ENCODE measurements at regions not wholly inside any gene's neighbourhood (a gene's known extent, or its start where the extent isn't known, plus 50 kb on each side); places are given as distances from the start of the nearest gene placed in this dataset.

DNA sequence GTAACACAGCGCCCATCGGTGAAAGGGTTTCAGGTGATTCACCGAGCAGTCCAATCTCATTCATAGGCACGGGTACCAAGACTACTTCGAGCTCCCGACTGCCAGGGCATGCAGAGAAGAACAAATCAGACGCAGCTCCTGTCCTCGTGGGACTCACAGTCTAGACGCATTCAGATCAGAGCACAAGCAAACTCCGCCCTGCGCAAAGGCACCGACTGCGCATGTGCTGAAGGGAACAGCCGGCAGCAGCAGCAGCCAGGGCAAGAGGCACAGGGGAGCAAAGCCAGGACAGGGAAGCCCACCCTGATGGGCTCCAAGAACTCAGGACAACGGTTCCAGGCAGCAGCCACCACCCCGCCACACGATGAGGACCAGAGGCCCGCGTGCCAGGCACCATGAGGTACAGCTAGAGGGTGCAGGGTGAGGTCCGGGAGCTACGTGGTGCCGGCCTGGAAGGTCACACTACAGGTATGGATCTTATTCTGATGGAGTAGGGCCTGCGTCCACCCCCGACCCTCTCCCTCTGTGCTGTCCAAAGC lies 315.7 kb downstream of the FOXL1 start:
- DNase-seq, result no peak

DNA sequence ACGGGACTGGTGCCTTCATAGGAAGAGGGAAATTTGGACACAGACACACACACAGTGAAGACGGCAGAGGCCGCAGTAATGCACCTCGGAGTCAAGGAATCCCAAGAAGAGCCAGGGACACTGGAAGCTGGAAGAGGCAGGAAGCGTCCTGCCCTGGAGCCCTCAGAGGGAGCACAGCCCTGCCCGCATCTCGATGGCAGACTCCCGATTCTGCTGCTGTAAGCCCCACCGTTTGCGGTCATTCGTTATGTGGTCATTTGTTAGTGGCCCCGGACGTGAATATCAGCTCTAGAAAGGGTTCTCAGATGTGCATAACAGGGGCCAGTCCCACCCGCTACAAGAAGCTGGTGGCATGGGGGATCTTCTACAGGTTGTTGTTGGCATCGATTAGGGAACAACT lies 316.6 kb downstream of the FOXL1 start:
- no peak for DNase-seq

DNA sequence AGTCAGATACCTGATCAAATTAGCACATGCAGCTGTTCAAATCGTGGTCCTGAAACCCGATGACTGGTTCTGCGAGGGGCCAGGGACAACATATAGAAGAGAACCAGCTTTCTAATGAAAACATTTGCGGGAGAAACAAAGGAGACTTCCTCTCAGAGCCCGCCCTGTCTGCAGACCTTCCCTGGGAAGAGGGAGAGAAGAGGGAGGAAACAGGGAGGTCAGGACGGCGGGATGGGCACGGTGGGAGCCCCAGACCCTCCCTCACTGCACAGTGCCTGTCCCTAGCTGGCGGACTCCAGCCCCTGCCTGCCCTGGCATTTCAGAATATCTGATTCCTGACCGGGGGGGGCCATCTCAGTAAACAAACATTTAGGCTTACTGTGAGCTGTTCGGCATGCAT lies 317.3 kb downstream of the FOXL1 start:
- DNase-seq, result no peak

DNA sequence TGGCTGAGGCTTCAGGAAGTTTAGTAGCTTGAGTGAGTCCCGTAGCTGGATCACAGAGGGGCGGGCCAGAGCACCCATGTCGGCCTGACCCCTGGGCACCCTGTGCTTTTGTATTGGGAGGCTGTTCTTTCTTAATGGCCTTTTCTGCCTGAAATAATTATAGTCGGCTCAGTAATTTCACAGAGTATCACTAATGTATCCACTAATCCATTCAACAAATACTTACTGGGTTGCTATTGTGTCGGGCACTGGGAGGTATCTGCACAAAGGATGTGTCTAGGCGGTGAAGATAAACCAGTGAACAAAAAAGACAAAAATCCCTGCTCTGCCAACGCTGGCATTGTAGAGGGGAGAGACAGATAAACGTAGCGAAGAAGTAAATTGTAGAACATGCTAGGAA lies 318.6 kb downstream of the FOXL1 start:
- DNase-seq, result no peak

DNA sequence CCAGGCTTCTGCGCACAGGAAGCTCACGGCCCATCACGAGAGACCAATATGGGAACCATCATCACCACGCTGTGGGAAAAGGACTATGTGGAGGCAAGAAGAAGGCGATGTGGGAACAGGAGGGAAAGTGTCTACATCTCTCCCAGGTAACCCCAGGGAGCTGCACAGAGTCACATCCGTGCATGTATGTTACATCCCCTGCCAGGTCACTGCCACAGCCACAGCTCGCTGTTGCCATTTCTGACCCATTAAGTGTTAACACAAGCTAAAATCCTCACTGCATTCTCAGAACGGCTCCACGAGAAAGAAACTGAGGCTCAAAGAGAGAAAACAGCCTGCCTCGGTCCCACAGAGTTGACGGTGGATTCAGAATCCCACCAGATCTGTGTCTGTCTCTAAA lies 319.1 kb downstream of the FOXL1 start:
- DNase-seq, result no peak

DNA sequence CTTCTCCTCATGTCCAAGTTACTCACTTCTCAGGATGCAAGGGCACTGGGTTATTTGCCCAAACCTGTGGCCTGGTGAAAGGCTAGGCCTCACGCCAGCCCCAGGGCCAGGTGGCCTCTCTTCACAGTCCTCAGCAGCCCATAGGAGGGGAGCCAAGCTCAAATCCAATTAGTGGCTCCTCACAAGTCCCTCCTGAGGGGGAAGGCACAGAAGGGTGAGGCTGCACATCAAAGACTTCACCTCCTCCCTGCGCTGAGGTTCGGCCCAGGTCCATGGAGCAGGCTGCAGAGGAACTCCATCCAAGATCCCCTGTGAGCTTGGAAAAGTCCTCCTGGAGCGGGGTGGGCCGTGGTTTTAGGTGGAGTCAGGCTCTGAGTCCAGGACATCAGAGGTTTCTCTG lies 320.0 kb downstream of the FOXL1 start:
- DNase-seq, result no peak

DNA sequence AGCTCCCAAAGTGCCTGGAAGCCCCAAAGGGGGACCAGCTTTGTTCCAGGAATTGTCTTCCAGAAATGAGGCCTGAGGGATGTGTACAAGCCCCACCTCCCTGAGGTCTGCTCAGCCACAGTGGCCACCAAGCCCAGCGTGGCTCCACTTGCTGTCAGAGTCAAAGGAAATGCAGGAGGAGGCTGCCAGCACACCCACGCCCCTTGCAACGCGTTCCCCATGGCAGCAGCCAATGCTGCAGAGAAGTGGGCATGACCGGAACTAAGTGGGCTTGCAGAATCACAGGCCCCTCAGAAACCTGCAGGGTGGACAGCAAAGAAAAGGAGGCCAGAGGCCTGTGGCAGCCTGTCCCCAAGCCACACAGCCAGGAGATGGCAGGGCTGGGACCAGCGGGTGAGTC lies 320.8 kb downstream of the FOXL1 start:
- DNase-seq, result no peak

DNA sequence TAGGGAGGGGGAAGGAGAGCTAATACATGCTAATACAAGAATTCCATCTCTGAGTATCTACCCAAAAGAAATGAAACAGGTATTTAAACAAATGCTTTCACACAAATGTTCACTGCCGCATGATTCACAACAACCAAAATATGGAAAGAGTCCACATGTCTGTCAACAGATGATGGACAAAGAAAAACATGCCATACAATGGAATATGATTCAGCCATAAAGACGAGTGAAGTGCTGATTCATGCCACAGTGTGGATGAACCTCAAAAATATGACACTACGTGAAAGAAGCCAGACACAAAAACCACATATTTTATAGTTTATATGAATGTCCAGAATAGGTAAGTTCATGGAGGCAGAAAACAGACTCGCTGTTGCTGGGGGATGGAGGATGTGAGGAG lies 321.4 kb downstream of the FOXL1 start:
- DNase-seq, result no peak

DNA sequence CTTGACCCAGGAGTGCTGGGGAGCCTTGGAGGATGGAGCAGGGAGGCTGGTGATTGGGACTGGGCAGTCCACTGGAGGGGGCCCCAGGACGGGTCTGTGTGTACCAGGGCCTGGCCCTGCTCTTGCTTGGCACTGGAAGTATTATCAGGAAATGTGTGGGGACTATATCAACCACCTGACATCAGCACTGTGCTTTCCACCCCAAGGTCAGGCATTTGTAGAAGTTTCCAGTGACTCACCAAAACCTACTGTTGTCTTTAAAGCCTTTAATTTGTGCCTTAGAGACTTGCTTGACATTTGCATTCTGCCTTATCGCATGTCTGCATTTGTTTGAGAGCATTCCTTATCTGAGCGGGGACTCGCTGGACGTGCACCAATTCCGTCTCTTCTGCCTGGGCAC lies 323.1 kb downstream of the FOXL1 start:
- DNase-seq, result no peak

DNA sequence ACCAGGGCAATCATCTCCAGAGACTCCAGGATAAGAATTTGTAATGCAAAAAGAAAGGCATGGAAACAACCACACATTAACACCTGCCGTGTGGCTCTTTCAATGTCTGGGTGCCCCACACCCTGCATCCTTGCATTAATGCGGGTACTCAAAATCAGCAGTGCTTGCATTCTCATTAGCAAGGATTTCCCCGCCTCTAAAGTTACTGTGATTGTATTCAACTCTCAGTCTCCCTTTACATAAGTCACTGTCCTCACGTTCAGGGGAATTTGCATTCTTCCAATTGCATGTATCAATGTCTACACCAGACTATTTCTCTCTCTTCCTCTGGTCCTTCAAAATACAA lies 324.3 kb downstream of the FOXL1 start:
- no peak for DNase-seq

DNA sequence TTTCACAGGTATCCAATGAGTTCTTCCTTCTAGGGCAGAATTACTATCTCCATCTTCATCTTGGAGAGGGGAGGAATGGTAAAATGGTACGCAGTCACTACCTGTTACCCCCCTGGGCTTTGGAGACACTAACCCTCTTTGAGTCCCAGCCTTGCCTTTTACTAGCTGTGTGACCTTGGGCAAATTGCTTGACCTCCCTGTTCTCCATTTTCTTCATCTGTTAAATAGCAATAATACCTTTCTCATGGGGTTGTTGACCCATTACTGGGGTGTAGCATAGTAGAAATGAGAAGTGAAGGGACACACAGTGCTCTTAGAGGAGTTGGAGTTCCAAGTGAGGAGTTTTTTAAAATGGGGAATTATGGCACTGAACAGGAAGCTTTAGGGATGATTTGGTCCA lies 324.7 kb downstream of the FOXL1 start:
- no peak for DNase-seq

DNA sequence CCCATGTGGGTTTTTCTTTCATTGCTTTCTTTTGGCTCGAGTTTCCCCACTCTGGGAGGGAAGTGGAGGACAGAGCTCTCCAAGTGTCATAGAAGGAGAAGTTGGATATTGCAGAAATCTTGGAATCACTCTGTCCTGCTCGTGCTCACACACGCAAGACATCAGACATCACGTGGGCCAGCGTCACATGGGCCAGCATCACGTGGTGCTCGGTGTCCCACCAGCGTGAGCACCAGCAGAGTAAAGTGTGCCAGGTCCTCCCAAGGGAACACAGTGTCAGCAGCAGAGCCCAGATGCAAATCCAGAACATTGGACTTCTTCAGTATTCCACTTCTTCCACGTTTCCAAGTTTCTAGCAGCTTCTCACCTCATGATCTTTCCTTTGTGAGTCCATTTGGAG lies 327.0 kb downstream of the FOXL1 start:
- DNase-seq, result no peak

DNA sequence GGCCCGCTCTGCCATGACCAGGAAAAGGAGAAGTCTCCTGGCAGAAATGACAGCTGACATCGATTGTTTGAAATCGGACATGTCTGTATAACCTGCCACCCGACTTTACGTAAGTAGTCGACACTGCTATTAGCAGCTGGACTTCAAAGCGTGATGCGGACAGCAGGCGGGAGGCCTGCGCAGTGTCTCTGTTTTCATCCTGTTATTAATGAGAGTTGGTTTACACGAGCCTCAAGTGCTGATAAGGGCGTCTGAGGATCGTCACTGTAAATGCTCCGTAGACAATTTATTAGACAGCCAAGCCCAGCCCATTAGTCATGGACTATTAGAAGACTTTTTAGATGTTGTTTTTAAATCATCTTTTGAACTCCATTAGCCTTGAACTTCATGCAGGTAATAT lies 328.3 kb downstream of the FOXL1 start:
- DNase-seq, result no peak

DNA sequence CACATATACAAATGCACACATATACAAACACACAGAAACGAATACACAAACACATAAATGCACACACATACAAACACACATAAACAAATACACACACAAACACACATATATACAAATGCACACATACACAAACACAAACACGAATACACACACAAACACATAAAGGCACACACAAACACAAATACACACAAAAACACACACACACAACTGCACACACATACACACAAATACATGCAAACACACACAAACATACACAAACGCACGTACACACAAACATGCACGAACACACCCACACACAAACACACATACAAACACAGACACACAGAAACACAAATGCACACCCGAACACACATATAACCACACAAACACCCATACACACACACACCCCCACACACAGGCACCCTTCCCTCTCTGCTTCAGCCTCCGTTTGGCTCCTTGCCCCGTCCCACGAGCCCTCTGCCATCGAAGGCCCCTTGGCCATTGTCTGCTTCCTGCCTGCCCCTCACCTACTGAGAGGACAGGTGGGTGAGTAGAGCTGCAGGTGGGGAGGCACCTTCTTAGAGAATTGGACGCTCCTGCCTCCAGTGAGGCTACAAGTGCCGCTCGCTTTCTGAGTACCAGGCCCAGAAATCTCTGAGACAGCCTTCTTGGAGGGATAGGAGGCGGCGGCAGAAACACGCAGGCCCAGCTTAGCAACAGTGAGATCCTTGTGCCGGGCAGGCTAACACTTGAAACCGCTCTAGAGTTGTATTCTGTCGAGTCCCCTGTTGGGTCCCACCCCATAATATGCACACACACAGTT lies 331.2 kb downstream of the FOXL1 start:
- no peak for DNase-seq

DNA sequence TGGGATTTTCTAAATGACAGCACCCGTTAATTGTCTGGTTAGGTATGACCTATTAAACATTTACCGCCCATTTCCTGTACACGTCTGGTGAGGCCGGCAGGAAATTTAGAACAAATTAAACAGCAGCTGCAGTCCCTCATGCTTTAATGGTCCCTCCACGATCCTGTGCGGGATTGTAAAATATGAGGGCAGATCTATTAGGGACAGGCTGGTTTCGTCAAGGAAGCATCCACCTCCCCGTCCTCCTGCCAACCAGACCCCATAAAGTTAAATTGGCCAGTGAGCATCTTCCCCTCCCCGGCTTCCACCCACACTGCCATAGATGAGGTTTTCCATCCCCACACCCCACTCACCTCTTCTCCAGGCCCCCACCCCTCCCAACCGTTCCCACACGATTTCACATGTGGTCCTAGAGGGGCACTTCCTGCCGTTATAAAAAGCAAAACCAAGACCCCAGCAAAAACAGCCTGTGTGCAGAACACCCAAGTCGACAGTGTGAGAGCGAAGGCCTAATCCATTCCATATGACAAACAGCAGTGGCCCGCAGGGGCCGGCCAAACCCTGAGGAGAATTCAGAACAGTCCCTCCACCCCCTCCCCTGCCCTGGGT lies 331.9 kb downstream of the FOXL1 start:
- no peak for DNase-seq

DNA sequence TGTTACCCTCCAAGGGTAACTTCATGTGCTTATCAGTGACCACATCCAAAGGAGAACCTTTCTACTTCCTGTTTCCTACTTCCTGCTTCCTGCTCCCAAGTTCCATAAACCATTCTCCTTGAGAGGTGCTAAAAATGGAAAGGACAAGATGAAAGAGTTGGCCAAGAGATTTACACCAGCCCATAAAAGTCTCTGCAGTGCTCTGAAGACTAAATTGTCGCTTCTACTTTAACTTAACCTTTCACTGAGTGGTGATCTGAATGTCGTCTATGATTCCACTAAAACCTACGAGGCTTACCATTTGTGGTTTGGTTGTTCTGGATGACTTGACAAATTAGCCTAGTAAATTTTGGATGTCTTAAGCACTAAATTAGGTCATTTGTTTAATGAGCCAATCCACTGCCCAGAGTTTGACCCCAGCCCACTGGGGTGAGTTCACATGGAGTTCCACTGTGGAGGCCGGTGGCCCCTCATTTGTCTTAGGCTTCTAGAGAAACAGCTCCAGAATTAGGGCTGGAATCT lies 333.1 kb downstream of the FOXL1 start:
- DNase-seq, result no peak

DNA sequence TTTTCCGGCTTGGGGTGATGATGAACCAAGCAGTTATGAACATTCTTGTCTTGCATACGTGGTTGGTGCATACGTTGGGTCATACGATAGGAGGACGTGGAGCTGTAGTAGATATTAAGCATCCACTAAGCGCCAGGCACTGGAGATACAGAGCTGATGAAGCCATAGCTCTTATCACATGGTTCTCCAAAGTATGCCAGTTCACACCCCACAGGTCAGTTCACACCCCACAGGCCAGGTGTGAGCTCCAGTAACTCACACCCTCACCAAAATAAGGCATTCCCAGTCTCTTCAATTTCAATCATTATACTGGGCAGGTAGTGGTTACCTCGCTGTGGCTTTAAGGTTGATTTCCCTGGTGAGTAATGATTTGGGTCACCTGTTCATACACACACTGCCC lies 335.5 kb downstream of the FOXL1 start:
- DNase-seq, result no peak

DNA sequence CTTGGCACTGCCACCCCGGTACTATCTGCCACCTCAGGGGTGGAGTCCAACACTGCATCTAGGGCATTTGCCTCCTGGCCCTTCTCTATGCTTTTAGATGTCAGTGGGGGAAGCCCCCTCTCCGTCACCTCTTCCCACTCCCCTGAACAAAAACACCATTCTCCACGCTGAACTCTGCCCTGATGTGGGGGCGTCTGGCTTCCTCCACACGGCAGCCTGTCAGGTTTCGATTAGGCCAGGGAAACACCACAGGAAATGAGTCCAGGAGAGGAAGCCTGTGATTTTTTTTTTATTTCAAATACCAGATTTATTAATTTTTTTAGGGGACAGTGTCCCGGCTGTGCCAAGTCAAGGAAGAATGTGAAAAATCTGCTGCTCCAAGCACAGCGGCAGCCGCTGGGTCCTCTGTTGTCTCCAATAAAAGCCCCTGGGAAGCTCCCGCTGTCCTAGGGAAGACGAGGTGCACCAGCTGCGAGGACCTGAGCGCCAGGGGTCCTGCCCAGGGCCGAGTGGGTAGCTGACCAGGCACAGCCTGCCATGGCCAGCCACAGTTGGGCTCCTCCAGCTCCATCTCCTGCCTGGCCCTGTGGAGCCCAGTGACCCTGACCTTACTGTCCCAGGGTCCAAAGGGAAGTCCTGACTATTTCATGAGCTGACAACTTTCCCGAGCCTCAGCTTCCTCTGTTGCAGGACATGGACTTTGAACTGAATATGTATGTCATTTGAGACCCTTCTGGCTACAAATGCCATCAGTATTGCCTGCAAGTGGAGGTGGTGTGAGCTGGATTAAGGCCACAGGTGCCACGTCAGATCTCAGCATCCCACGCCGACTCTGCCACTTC lies 336.7 kb downstream of the FOXL1 start:
- DNase-seq, result no peak

DNA sequence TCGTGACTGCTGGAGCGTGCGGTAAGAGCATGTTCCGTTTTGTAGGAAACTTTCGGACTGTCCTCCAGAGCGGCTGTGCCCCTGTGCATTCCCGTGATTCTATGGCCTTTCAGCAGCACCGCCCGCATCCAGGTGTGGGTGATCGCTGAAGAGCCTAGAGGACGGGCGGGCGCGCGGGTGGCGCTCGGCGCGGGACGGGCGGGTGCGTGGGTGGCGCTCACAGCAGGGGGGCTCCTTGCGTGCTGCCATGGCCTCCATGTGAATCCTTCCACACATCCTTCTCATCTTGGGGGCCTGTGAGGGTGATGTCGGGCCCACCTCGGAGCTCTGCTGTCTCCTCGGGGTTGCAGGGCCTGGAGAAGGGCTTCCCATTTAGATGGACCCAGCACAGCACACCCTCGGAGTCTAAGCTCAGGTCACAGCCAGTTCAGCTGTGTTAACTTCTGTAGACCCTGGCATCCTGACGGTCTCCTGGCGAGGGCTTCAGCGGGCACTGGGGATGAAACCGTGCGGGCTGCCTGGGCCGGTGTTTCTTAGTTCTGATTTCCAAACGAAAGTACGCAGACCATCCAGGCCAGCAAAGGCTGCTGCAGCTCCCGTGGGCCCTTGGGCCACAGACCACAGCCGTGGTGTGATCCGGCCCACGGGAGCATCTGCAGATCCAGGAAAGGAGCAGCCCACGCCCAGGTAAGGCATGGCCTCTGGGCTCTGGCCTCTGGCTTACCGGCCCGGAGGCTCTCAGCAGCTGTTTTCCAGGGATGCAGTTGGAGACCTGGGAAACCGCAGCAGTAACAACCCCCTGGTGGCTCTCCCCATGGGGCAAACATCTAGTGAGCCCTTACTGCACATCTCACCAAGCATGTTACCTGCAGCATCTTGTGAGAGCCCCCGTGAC lies 339.4 kb downstream of the FOXL1 start:
- DNase-seq, result no peak

DNA sequence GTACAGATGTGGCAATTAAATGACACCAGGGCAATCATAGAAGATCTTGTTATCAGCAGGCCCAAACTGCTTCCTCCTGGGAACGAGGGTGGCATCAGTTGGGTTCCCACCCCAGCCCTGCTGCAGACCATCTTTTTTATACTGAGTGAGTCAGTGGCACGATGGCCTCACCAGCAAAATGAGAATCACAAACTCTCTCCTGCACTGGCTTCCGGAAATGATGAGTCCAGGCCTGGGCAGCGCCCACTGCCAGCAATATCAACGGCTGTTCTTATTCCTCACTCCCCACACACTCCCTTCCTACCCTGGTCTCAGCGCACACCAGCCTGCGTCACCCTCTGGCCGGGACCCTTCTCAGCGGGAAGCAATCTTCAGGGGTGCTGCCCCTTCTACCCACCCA lies 340.3 kb downstream of the FOXL1 start:
- no peak for DNase-seq

DNA sequence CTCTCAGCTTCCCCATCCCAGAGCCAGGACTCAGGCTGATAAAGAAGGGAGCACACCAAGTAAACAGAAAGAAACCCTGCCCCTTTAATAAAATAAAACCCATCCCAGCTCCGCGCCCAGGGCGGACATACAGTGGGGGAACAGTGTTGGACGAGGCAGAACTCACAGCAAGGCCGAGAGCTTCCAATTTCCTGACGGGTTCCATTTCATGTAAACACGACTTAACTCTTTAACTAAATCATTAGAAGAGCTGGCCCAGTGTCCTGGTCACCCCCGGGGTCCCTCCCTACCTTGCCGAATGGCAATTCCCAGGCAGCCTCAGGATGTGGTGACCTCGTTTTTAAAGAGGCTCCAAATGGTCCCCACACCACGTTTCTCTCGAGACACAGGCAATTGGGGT lies 340.7 kb downstream of the FOXL1 start:
- DNase-seq, result no peak

DNA sequence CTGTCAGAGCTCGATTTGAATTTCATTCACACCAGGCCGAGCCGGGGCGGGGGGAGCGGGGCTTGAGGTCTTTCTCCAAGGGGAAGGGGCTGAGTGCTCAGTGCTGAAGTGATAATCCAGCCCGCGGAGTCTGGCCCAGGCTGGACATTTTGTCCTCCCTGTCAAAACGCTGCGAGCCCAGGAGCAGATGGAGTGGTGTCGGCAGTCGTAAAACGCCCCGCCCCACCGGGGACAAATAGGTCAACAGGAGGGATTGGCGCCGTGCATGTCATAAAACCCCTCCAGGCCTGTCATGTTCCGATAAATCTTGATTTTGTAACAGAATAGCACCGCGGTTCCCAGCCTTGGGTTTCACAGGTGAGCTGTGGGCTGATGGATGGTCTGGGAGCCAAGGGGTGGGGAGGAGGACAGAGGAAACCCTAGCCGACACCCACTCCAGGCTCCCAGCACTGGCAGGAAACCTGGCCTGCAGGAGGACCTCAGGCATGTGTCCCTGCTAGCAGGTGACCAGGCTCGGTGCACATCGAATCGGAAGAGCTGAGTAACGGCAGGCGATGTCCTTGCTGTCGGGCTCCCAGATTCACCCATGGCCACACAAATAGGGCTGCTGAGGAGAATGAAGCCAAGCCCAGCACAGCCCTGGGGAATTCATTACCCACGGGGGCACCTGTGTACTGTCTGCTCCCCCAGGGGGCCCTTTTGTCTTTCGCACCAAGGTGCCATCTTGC lies 341.4 kb downstream of the FOXL1 start:
- no peak for DNase-seq
